ENCODE measurements at regions not wholly inside any gene's neighbourhood (a gene's known extent, or its start where the extent isn't known, plus 50 kb on each side); places are given as distances from the start of the nearest gene placed in this dataset.

DNA sequence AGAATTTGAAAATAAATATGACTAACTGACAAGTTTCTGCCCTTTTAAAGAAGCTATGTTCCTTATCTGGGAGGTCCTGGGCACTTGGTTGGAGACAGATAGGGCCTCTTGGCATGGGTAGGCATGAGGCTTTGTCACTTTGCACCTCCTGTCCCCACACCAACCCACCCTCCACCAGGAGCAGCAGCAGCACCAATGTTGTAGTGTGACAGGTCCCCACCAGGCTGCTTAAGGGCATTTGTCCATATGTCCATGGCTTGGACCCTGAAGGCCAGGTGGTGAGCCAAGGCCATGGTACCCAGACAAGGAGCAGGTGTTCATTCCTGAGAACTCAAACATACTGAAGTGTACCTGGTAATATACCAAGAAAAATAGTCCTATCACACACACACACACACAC is 629.1 kb downstream of the ACTR3B start:
- Histone ChIP-seq H3K27ac (ENCODE audit: low read depth in 1 of 2, low read length in 2 of 2) (no peak overlapping the region), H2AFZ (ENCODE audit: insufficient read depth, low read depth, low read length, poor library complexity, severe bottlenecking) (no peak overlapping the region), H3K79me2 (ENCODE audit: insufficient read depth, low read length) (no peaks in the 10 kb centered on the region), H3K9ac (ENCODE audit: insufficient read depth, low read length, poor library complexity, severe bottlenecking) (no peak overlapping the region), H3K36me3 (replicated peaks in 1 of 2; ENCODE audit: control insufficient read depth in 1 of 2, insufficient read depth in 2 of 2, low read length in 2 of 2) (no peaks in the 10 kb centered on the region), H3K4me1 (ENCODE audit: control insufficient read depth in 1 of 2, insufficient read depth in 2 of 2, low read length in 2 of 2) (no peaks in the 10 kb centered on the region), H3K9me3 (replicated peaks in 1 of 2; ENCODE audit: control insufficient read depth in 1 of 2, insufficient read depth in 1 of 2, low read length in 2 of 2) (peaks cover 21 to 33% of the 10 kb centered on the region in 2 donors), H3K4me3 (replicated peaks in 1 of 3; ENCODE audit: low read depth in 2 of 3, low read length in 3 of 3) (no peak overlapping the region), H3K27me3 (ENCODE audit: control insufficient read depth in 2 of 2, insufficient read depth in 2 of 2, low read length in 2 of 2) (no peaks in the 10 kb centered on the region), H3K4me2 (replicated peaks; ENCODE audit: extremely low read depth, low read length, poor library complexity, severe bottlenecking) (no peak overlapping the region), H4K20me1 (ENCODE audit: insufficient read depth, low read length) (no peaks in the 10 kb centered on the region)
- no peak for DNase-seq
- no peak overlapping the region for H3K27ac Mint-ChIP-seq
- no peaks in the 10 kb centered on the region for H3K4me1 Mint-ChIP-seq
- intact Hi-C loops (cut with micrococcal nuclease) = no loop called here
- H3K36me3 Mint-ChIP-seq = no peaks in the 10 kb centered on the region
- H3K4me3 Mint-ChIP-seq = no peak overlapping the region
- H3K27me3 Mint-ChIP-seq (ENCODE audit: low read depth in 3 of 3) = peaks cover 0 to 2% (median 0%) of the 10 kb centered on the region in 3 donors
- H3K9me3 Mint-ChIP-seq = peaks cover 6 to 21% (median 11%) of the 10 kb centered on the region in 7 donors
- TF ChIP-seq, protein P1, sequence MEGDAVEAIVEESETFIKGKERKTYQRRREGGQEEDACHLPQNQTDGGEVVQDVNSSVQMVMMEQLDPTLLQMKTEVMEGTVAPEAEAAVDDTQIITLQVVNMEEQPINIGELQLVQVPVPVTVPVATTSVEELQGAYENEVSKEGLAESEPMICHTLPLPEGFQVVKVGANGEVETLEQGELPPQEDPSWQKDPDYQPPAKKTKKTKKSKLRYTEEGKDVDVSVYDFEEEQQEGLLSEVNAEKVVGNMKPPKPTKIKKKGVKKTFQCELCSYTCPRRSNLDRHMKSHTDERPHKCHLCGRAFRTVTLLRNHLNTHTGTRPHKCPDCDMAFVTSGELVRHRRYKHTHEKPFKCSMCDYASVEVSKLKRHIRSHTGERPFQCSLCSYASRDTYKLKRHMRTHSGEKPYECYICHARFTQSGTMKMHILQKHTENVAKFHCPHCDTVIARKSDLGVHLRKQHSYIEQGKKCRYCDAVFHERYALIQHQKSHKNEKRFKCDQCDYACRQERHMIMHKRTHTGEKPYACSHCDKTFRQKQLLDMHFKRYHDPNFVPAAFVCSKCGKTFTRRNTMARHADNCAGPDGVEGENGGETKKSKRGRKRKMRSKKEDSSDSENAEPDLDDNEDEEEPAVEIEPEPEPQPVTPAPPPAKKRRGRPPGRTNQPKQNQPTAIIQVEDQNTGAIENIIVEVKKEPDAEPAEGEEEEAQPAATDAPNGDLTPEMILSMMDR (IDR thresholded peaks at IDR 0.05) = no peak

DNA sequence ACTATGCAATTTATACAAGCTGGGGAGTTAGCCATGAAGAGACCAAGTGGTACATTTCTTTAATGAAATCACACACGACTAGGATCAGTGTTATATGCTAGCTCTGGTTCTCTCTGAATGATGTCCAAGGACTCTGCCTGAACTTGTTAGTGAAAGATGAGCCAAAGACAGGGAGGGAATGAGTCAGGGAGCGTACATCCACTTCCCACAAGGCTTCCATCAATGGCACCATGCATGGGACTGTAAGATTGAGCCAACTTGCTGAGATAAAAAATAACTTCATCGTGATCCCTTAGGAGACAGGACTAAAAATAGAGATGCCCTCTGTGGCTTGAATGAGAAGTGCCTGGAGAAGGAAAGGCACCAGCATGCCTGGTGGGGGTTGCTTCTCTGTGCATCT is 629.7 kb downstream of the ACTR3B start:
- Histone ChIP-seq H3K27ac (ENCODE audit: low read depth in 1 of 2, low read length in 2 of 2) (no peak overlapping the region), H4K20me1 (ENCODE audit: insufficient read depth, low read length) (no peaks in the 10 kb centered on the region), H3K79me2 (ENCODE audit: insufficient read depth, low read length) (no peaks in the 10 kb centered on the region), H3K36me3 (replicated peaks in 1 of 2; ENCODE audit: control insufficient read depth in 1 of 2, insufficient read depth in 2 of 2, low read length in 2 of 2) (no peaks in the 10 kb centered on the region), H2AFZ (ENCODE audit: insufficient read depth, low read depth, low read length, poor library complexity, severe bottlenecking) (no peak overlapping the region), H3K27me3 (ENCODE audit: control insufficient read depth in 2 of 2, insufficient read depth in 2 of 2, low read length in 2 of 2) (no peaks in the 10 kb centered on the region), H3K9me3 (replicated peaks in 1 of 2; ENCODE audit: control insufficient read depth in 1 of 2, insufficient read depth in 1 of 2, low read length in 2 of 2) (peaks cover 26 to 33% of the 10 kb centered on the region in 2 donors), H3K4me2 (replicated peaks; ENCODE audit: extremely low read depth, low read length, poor library complexity, severe bottlenecking) (no peak overlapping the region), H3K9ac (ENCODE audit: insufficient read depth, low read length, poor library complexity, severe bottlenecking) (no peak overlapping the region), H3K4me3 (replicated peaks in 1 of 3; ENCODE audit: low read depth in 2 of 3, low read length in 3 of 3) (no peak overlapping the region), H3K4me1 (ENCODE audit: control insufficient read depth in 1 of 2, insufficient read depth in 2 of 2, low read length in 2 of 2) (no peaks in the 10 kb centered on the region)
- Mint-ChIP-seq H3K9me3 (peaks cover 7 to 21% (median 14%) of the 10 kb centered on the region in 7 donors), H3K27me3 (ENCODE audit: low read depth in 3 of 3) (peaks cover 0 to 2% (median 1%) of the 10 kb centered on the region in 3 donors), H3K4me1 (no peaks in the 10 kb centered on the region), H3K36me3 (no peaks in the 10 kb centered on the region), H3K4me3 (no peak overlapping the region), H3K27ac (no peak overlapping the region)
- intact Hi-C loops (cut with micrococcal nuclease) = no loop called here
- TF ChIP-seq, protein P1 (IDR thresholded peaks at IDR 0.05) = no peak
- DNase-seq = no peak
- 100% methylated on average over 2 of the region's 3 CpGs for WGBS (ENCODE audit: insufficient coverage)

Measured in CD14-positive monocyte (primary cell).